ENCODE measurements at regions not wholly inside any gene's neighbourhood (a gene's known extent, or its start where the extent isn't known, plus 50 kb on each side); places are given as distances from the start of the nearest gene placed in this dataset.

DNA sequence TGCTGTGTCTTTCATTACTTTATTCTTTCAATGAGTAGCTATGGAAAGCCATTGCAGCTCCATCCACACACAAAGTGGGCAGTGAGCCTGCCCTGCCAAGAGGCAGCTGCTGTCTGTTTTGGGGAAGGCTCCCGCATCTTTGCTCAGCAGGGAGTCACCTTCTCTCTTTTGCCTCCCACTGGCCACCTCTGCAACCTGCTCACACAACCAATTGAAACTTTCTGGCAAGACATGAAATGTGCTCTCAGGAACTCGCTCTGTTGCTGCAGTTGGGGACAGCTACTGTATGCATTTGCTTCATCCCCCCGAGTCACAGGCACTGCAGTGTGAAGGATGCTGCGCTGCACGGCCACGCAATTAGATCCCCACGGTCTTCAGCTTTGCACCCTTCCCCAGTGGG, 244.8 kb upstream of the NFE2L3 start:
- TF ChIP-seq, protein P1, sequence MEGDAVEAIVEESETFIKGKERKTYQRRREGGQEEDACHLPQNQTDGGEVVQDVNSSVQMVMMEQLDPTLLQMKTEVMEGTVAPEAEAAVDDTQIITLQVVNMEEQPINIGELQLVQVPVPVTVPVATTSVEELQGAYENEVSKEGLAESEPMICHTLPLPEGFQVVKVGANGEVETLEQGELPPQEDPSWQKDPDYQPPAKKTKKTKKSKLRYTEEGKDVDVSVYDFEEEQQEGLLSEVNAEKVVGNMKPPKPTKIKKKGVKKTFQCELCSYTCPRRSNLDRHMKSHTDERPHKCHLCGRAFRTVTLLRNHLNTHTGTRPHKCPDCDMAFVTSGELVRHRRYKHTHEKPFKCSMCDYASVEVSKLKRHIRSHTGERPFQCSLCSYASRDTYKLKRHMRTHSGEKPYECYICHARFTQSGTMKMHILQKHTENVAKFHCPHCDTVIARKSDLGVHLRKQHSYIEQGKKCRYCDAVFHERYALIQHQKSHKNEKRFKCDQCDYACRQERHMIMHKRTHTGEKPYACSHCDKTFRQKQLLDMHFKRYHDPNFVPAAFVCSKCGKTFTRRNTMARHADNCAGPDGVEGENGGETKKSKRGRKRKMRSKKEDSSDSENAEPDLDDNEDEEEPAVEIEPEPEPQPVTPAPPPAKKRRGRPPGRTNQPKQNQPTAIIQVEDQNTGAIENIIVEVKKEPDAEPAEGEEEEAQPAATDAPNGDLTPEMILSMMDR (IDR thresholded peaks at IDR 0.05 in 4 of 5, conservative IDR thresholded peaks at IDR 0.05 in 1 of 5), result no peak
- TF ChIP-seq POLR2A (IDR thresholded peaks at IDR 0.05), result no peak

Measured in gastrocnemius medialis (tissue), 4 donors.